T-cell (primary cell): ENCODE measurements at regions not wholly inside any gene's neighbourhood (a gene's known extent, or its start where the extent isn't known, plus 50 kb on each side); places are given as distances from the start of the nearest gene placed in this dataset.

ENCODE experiments used
- ATAC-seq, 4 experiments: fragments of 200-7000 bp in 3 of 4; fragments of 150-1000 bp in 1 of 4; cut with Tn5 transposase; replicated peaks in 1 of 4; 1 replicate in 3 of 4; 2 replicates in 1 of 4; pipeline ENCODE4 v1.10.0; 2021; ENCODE audit warnings: moderate library complexity in 3 of 4, mild to moderate bottlenecking in 2 of 4, moderate number of reproducible peaks in 1 of 4
- CTCF ChIA-PET, 2 donors: fragments of 300-600 bp; sonication (Branson Sonifier 250); formaldehyde crosslinking; loops; one replicate each; lab custom pipeline; 2022; ENCODE audit warnings: antibody characterized with exemption in 2 of 2; lab: Charles Lee
- POLR2A ChIA-PET, 2 donors: fragments of 300-600 bp; sonication (Branson Sonifier 250); formaldehyde crosslinking; loops; one replicate each; lab custom pipeline; 2022; ENCODE audit warnings: antibody characterized with exemption in 2 of 2; lab: Charles Lee
- DNase-seq, 35 experiments: peaks; one replicate each; pipeline versions ENCODE4 v3.0.0 to v3.0.0-alpha.2; 2013 to 2023
- H3K27ac ChIP-seq: one replicate; pipeline ENCODE4 v1.5.1; 2013; ENCODE audit warnings: low read length
- H3K27me3 ChIP-seq, 2 experiments: replicated peaks in 1 of 2; 1 replicate in 1 of 2; 2 replicates in 1 of 2; pipeline versions ENCODE4 v1.6.1 to v1.7.0; 2013; ENCODE audit warnings: low read length in 1 of 2, mixed read lengths in 1 of 2; ENCODE audit not compliant: control insufficient read depth in 2 of 2, insufficient read depth in 2 of 2; ENCODE audit errors: extremely low read depth in 1 of 2
- H3K36me3 ChIP-seq, 2 donors: 1 replicate in 1 of 2; 2 replicates in 1 of 2; pipeline versions ENCODE4 v1.6.1 to v1.7.0; 2013; ENCODE audit warnings: low read length in 1 of 2; ENCODE audit not compliant: control insufficient read depth in 2 of 2, insufficient read depth in 1 of 2; ENCODE audit errors: extremely low read depth in 1 of 2
- H3K4me1 ChIP-seq, 2 experiments: 1 replicate in 1 of 2; 2 replicates in 1 of 2; pipeline versions ENCODE4 v1.6.1 to v1.7.0; 2013; ENCODE audit warnings: low read length in 2 of 2, mixed read lengths in 1 of 2; ENCODE audit not compliant: insufficient read depth in 2 of 2, control insufficient read depth in 1 of 2; ENCODE audit errors: extremely low read depth in 1 of 2
- H3K4me3 ChIP-seq, 2 donors: 1 replicate in 1 of 2; 2 replicates in 1 of 2; pipeline versions ENCODE4 v1.5.1 to v1.7.0; 2013; ENCODE audit warnings: mild to moderate bottlenecking in 2 of 2, low read length in 1 of 2, moderate library complexity in 1 of 2; ENCODE audit not compliant: control insufficient read depth in 1 of 2; ENCODE audit errors: extremely low read depth in 1 of 2
- H3K9me3 ChIP-seq: 2 replicates; pipeline ENCODE4 v1.7.0; 2013
- H3K27ac Mint-ChIP-seq, 2 donors: one replicate each; pipeline ENCODE4 v1.8.0; 2020 to 2021; ENCODE audit warnings: mild to moderate bottlenecking in 2 of 2, mixed read lengths in 2 of 2
- H3K27me3 Mint-ChIP-seq, 2 donors: one replicate each; pipeline ENCODE4 v1.8.0; 2021 to 2022; ENCODE audit warnings: mixed read lengths in 2 of 2
- H3K36me3 Mint-ChIP-seq: one replicate; pipeline ENCODE4 v1.8.0; 2021; ENCODE audit warnings: mixed read lengths
- H3K4me1 Mint-ChIP-seq, 3 donors: one replicate each; pipeline ENCODE4 v1.8.0; 2020 to 2022; ENCODE audit warnings: mixed read lengths in 3 of 3, mild to moderate bottlenecking in 1 of 3
- H3K4me3 Mint-ChIP-seq, 3 donors: one replicate each; pipeline ENCODE4 v1.8.0; 2020 to 2022; ENCODE audit warnings: mild to moderate bottlenecking in 3 of 3, mixed read lengths in 3 of 3, moderate library complexity in 3 of 3
- H3K9me3 Mint-ChIP-seq, 3 donors: one replicate each; pipeline ENCODE4 v1.8.0; 2020 to 2022; ENCODE audit warnings: mixed read lengths in 3 of 3
- WGBS: methylation state at CpG from one replicate; pipeline ENCODE4 v1.1.5; 2013; ENCODE audit warnings: missing lambda C conversion rate; ENCODE audit not compliant: insufficient coverage; 5-methylcytosine and 5-hydroxymethylcytosine counted together

- no peak for ATAC-seq
- WGBS, result no CpG with 5 or more reads among the region's 2 CpGs
- H3K9me3 Mint-ChIP-seq, result peaks cover 0 to 2% (median 0%) of the 10 kb centered on the region in 3 donors
These were observed 83.5 kb downstream of the TBX22 start for GRCh38 chrX:80098038-80098437.

GRCh38 chrX:80120335-80120734, 105.8 kb downstream of the TBX22 start:
- Histone ChIP-seq H3K36me3 (no peaks in the 10 kb centered on the region), H3K4me3 (no peak overlapping the region), H3K9me3 (no peaks in the 10 kb centered on the region), H3K27ac (no peak overlapping the region), H3K4me1 (no peaks in the 10 kb centered on the region), H3K27me3 (no peaks in the 10 kb centered on the region)
- Mint-ChIP-seq H3K27me3 (no peaks in the 10 kb centered on the region), H3K4me3 (no peak overlapping the region), H3K4me1 (no peaks in the 10 kb centered on the region), H3K36me3 (no peaks in the 10 kb centered on the region), H3K27ac (no peak overlapping the region), H3K9me3 (no peaks in the 10 kb centered on the region)
- ChIA-PET CTCF (no interaction called here), POLR2A (no interaction called here)
- DNase-seq (no peak), ATAC-seq (no peak)
- no CpG with 5 or more reads among the region's 1 CpG for WGBS

More at GRCh38 chrX:80098038-80098437, 83.5 kb downstream of the TBX22 start:
- POLR2A ChIA-PET, result no interaction called here
- Histone ChIP-seq H3K36me3 (no peaks in the 10 kb centered on the region), H3K27me3 (no peaks in the 10 kb centered on the region), H3K9me3 (no peaks in the 10 kb centered on the region), H3K4me3 (no peak overlapping the region), H3K4me1 (no peaks in the 10 kb centered on the region), H3K27ac (no peak overlapping the region)
- H3K27ac Mint-ChIP-seq, result no peak overlapping the region
- no peak for DNase-seq
- no peak overlapping the region for H3K4me3 Mint-ChIP-seq
- peaks cover 2 to 8% of the 10 kb centered on the region in 2 donors for H3K27me3 Mint-ChIP-seq
- H3K36me3 Mint-ChIP-seq, result no peaks in the 10 kb centered on the region
- CTCF ChIA-PET, result no interaction called here
- H3K4me1 Mint-ChIP-seq, result no peaks in the 10 kb centered on the region

GRCh38 chrX:80138938-80139337, 124.4 kb downstream of the TBX22 start:
- Mint-ChIP-seq H3K4me1 (no peaks in the 10 kb centered on the region), H3K4me3 (no peak overlapping the region), H3K27me3 (peaks cover 0 to 16% of the 10 kb centered on the region in 2 donors), H3K9me3 (peaks cover 0 to 7% (median 0%) of the 10 kb centered on the region in 3 donors), H3K27ac (no peak overlapping the region), H3K36me3 (no peaks in the 10 kb centered on the region)
- Histone ChIP-seq H3K36me3 (no peaks in the 10 kb centered on the region), H3K27me3 (no peaks in the 10 kb centered on the region), H3K4me3 (no peak overlapping the region), H3K4me1 (no peaks in the 10 kb centered on the region), H3K27ac (no peak overlapping the region), H3K9me3 (no peaks in the 10 kb centered on the region)
- POLR2A ChIA-PET, result no interaction called here
- CTCF ChIA-PET, result no interaction called here
- no CpG with 5 or more reads among the region's 1 CpG for WGBS
- DNase-seq, result no peak
- ATAC-seq, result no peak

DNA sequence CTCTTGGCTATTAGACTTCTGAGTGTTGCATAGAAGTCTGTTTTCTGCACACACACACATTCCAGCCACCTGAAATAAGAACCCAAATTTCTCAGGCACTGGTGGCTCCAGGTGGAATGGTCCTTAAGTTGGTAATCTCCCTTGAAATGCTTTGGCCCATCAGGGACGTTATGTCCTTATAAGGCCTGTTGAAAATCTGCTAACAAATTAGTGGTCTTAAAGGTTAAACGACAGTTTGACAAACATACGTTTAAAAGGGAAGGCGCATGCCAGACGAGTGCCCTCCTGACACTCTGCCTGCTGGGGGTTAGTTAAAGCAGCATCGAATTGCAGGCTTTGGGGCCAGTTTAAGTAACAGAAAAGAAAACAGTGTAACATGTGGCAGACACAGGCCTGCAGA, 125.0 kb downstream of the TBX22 start:
- H3K27me3 Mint-ChIP-seq, result peaks cover 0 to 13% of the 10 kb centered on the region in 2 donors
- H3K4me1 ChIP-seq, result no peaks in the 10 kb centered on the region
- ATAC-seq (no peak), DNase-seq (no peak)
- no peaks in the 10 kb centered on the region for H3K9me3 ChIP-seq
- H3K27me3 ChIP-seq, result no peaks in the 10 kb centered on the region
- no peak overlapping the region for H3K27ac Mint-ChIP-seq
- no peak overlapping the region for H3K4me3 ChIP-seq
- H3K4me3 Mint-ChIP-seq, result no peak overlapping the region
- ChIA-PET POLR2A (no interaction called here), CTCF (no interaction called here)
- WGBS, result 60% methylated on average over 1 of the region's 6 CpGs
- H3K36me3 ChIP-seq, result no peaks in the 10 kb centered on the region
- no peaks in the 10 kb centered on the region for H3K4me1 Mint-ChIP-seq
- H3K9me3 Mint-ChIP-seq, result peaks cover 0 to 3% (median 0%) of the 10 kb centered on the region in 3 donors
- H3K36me3 Mint-ChIP-seq, result no peaks in the 10 kb centered on the region
- no peak overlapping the region for H3K27ac ChIP-seq

DNA sequence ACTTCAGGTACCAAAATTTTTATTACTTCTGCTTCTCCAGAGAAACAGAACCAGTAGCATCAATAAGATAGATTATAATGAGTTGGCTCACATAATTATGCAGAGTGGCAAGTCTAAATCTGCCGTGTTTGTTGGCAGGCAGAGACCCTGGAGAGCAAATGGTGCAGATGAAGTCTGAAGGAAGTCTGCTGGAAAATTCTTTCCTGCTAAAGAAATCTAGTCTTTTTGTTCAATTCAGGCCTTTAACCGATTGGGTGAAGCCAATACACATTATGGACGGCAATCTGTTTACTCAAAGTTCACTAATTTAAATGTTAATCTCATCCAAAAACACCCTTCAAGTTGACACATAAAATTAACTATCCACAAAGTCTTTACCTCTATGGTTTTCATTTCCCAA, 156.0 kb downstream of the TBX22 start:
- H3K27ac Mint-ChIP-seq, result no peak overlapping the region
- H3K4me3 ChIP-seq, result no peak overlapping the region
- H3K9me3 ChIP-seq, result no peaks in the 10 kb centered on the region
- no peak for ATAC-seq
- peaks cover 0 to 6% (median 0%) of the 10 kb centered on the region in 3 donors for H3K9me3 Mint-ChIP-seq
- ChIA-PET CTCF (no interaction called here), POLR2A (no interaction called here)
- H3K27me3 ChIP-seq, result no peaks in the 10 kb centered on the region
- H3K4me1 ChIP-seq, result no peaks in the 10 kb centered on the region
- DNase-seq, result no peak
- no CpG with 5 or more reads among the region's 3 CpGs for WGBS
- peaks cover 0 to 5% of the 10 kb centered on the region in 2 donors for H3K27me3 Mint-ChIP-seq
- no peak overlapping the region for H3K4me3 Mint-ChIP-seq
- H3K36me3 ChIP-seq, result no peaks in the 10 kb centered on the region
- no peaks in the 10 kb centered on the region for H3K36me3 Mint-ChIP-seq
- no peaks in the 10 kb centered on the region for H3K4me1 Mint-ChIP-seq
- no peak overlapping the region for H3K27ac ChIP-seq

DNA sequence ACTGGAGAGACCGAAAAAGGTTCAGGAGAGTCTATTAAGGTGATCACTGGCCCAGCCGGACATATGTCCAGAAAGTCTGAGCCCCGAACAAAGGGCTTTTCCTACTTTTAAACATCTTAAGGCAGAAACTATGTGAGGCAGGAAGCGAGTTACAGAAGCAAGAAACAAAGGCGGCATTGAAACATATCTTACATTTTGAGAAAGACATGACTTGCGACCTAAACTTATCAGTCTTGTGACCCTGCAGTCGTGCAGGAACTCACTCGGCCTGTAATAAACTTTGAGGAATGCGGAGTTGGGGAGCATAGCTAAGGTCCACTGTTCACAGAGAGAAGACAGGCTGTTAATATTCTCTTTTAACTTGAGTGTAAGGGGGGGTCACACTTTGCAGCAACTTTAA, 158.7 kb downstream of the TBX22 start:
- Mint-ChIP-seq H3K27ac (no peak overlapping the region), H3K4me3 (no peak overlapping the region), H3K4me1 (no peaks in the 10 kb centered on the region), H3K27me3 (peaks cover 0 to 15% of the 10 kb centered on the region in 2 donors), H3K9me3 (peaks cover 0 to under 1% (median 0%) of the 10 kb centered on the region in 3 donors), H3K36me3 (no peaks in the 10 kb centered on the region)
- ChIA-PET POLR2A (no interaction called here), CTCF (no interaction called here)
- Histone ChIP-seq H3K27ac (no peak overlapping the region), H3K4me1 (no peaks in the 10 kb centered on the region), H3K9me3 (no peaks in the 10 kb centered on the region), H3K27me3 (no peaks in the 10 kb centered on the region), H3K4me3 (no peak overlapping the region), H3K36me3 (no peaks in the 10 kb centered on the region)
- whole genome bisulfite sequencing, result 76% methylated on average over 2 of the region's 9 CpGs
- DNase-seq (no peak), ATAC-seq (no peak)

DNA sequence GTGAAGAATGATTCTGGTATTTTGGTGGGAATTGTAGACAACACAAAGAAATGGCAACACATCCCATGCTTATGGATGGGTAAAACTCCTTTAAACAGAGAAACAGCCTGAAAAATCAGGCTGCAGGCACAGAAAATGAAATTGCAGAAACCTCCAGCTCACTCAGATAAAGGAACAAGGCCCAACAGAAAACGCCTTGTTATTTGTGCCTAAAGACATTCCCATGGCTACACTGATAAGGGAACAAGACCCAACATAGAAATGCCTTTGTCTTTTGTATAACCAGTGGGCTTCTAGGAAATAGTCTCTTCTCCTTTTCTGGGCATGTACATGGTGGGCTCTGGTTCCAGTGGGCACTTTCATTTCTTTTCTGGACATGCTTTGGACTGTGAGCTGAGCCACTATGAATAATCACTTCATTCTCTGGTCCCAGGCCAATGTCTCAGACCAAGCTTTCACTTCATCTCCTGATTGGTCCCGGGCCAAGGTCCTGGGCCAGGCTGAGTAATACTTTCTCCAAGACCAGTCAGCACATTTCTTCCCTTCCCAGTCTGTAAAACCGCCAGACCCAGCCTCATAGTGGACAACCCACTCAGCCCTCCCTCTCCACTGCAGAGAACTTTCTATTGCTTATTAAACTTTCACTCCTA, 160.5 kb downstream of the TBX22 start:
- no peak for ATAC-seq

More for the DNA sequence above, 160.5 kb downstream of the TBX22 start:
- Histone ChIP-seq H3K4me3 (no peak overlapping the region), H3K36me3 (no peaks in the 10 kb centered on the region), H3K9me3 (no peaks in the 10 kb centered on the region), H3K27me3 (no peaks in the 10 kb centered on the region), H3K4me1 (no peaks in the 10 kb centered on the region), H3K27ac (no peak overlapping the region)
- Mint-ChIP-seq H3K4me3 (no peak overlapping the region), H3K36me3 (no peaks in the 10 kb centered on the region), H3K27me3 (peaks cover 0 to 15% of the 10 kb centered on the region in 2 donors), H3K9me3 (no peaks in the 10 kb centered on the region), H3K27ac (no peak overlapping the region), H3K4me1 (no peaks in the 10 kb centered on the region)
- CTCF ChIA-PET, result no interaction called here
- POLR2A ChIA-PET, result no interaction called here
- DNase-seq, result no peak
- 60% methylated on average over 1 of the region's 3 CpGs for whole genome bisulfite sequencing
